ENCODE measurements at regions not wholly inside any gene's neighbourhood (a gene's known extent, or its start where the extent isn't known, plus 50 kb on each side); places are given as distances from the start of the nearest gene placed in this dataset.

DNA sequence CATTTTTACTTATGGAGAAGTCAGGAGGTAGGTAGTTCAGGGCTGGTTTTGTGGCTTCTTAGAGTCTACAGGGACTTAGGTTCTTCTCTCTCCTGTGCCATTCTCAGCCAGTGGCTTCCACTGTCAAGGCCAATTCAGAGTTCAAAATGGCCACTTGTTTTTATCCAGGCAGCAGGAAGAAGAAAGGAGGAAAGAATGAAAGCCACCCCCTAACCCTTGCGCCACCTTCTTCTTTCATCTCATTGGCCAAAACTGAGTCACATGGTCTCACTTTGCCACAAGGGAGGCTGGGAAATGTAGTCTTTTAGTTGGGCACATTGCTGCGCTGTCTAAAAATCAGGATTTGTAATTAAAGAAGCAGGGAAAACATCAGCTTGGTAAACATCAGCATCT, 60.8 kb upstream of the MED9 start:
- TF ChIP-seq EP300 (IDR thresholded peaks at IDR 0.05), result no peak
- TF ChIP-seq POLR2A (IDR thresholded peaks at IDR 0.05), result no peak
- TF ChIP-seq POLR2AphosphoS5 (IDR thresholded peaks at IDR 0.05), result no peak
- no peak for TF ChIP-seq CTCF (IDR thresholded peaks at IDR 0.05)
- Histone ChIP-seq H3K4me3 (no peak overlapping the region), H3K9me3 (no peaks in the 10 kb centered on the region), H3K4me1 (peaks cover 11 to 27% (median 17%) of the 10 kb centered on the region in 4 donors), H3K27ac (peak overlapping the region in 4 of 5 donors; percentile 51 to 78 (median 62)), H3K27me3 (no peaks in the 10 kb centered on the region), H3K36me3 (no peaks in the 10 kb centered on the region)
- peak in 1 of 2 donors; percentile 63 for DNase-seq
- WGBS, 5 donors, result 73 to 92% (median 89%) methylated on average over 2 of the region's 2 CpGs
- intact Hi-C loops (cut with DNase I; ENCODE audit: low total_unique reads), result no loop called here

- Histone ChIP-seq H3K36me3 (no peaks in the 10 kb centered on the region), H3K9me3 (no peaks in the 10 kb centered on the region), H3K27me3 (no peaks in the 10 kb centered on the region), H3K4me1 (peaks cover 11 to 27% (median 17%) of the 10 kb centered on the region in 4 donors), H3K27ac (peak overlapping the region; percentile 51 to 78 (median 61)), H3K4me3 (no peak overlapping the region)
- 66 to 79% (median 73%) methylated on average over 16 of the region's 16 CpGs for WGBS, 5 donors
- DNase-seq, result peak; percentile 58 to 64
- TF ChIP-seq POLR2AphosphoS5 (IDR thresholded peaks at IDR 0.05), result peak in 2 of 3 donors; percentile 44 to 51
- TF ChIP-seq POLR2A (IDR thresholded peaks at IDR 0.05), result no peak
- intact Hi-C loops (cut with DNase I; ENCODE audit: low total_unique reads), result no loop called here
These were observed 60.1 kb upstream of the MED9 start for GRCh38 chr17:17416400-17417360.

- Histone ChIP-seq H3K9me3 (no peaks in the 10 kb centered on the region), H3K27me3 (no peaks in the 10 kb centered on the region), H3K4me1 (peaks cover 11 to 27% (median 17%) of the 10 kb centered on the region in 4 donors), H3K4me3 (no peak overlapping the region), H3K27ac (peak overlapping the region in 2 of 5 donors; percentile 51 to 61), H3K36me3 (no peaks in the 10 kb centered on the region)
- intact Hi-C loops (cut with DNase I; ENCODE audit: low total_unique reads), result no loop called here
- WGBS, 5 donors, result 79 to 86% (median 81%) methylated on average over 5 of the region's 5 CpGs
- TF ChIP-seq POLR2A (IDR thresholded peaks at IDR 0.05), result no peak
- TF ChIP-seq POLR2AphosphoS5 (IDR thresholded peaks at IDR 0.05), result no peak
- TF ChIP-seq CTCF (IDR thresholded peaks at IDR 0.05), result no peak
- TF ChIP-seq EP300 (IDR thresholded peaks at IDR 0.05), result no peak
- no peak for DNase-seq
These were observed 59.0 kb upstream of the MED9 start for GRCh38 chr17:17417718-17418181.

GRCh38 chr17:17419166-17419565, 57.6 kb upstream of the MED9 start:
- peak overlapping the region in 1 of 5 donors; percentile 35 for H3K27ac ChIP-seq
- H3K36me3 ChIP-seq, result no peaks in the 10 kb centered on the region
- TF ChIP-seq POLR2A (IDR thresholded peaks at IDR 0.05), result no peak
- no peak for TF ChIP-seq CTCF (IDR thresholded peaks at IDR 0.05)
- TF ChIP-seq EP300 (IDR thresholded peaks at IDR 0.05), result no peak
- TF ChIP-seq POLR2AphosphoS5 (IDR thresholded peaks at IDR 0.05), result no peak
- H3K27me3 ChIP-seq, result no peaks in the 10 kb centered on the region
- no peak for DNase-seq
- H3K9me3 ChIP-seq, result no peaks in the 10 kb centered on the region
- H3K4me3 ChIP-seq, result no peak overlapping the region
- peaks cover 11 to 21% (median 17%) of the 10 kb centered on the region in 4 donors for H3K4me1 ChIP-seq
- intact Hi-C loops (cut with DNase I; ENCODE audit: low total_unique reads), result no loop called here
- WGBS, 5 donors, result 89 to 97% (median 93%) methylated on average over 2 of the region's 2 CpGs

Data from stomach (tissue), 8 donors.